ENCODE measurements at regions not wholly inside any gene's neighbourhood (a gene's known extent, or its start where the extent isn't known, plus 50 kb on each side); places are given as distances from the start of the nearest gene placed in this dataset.

DNA sequence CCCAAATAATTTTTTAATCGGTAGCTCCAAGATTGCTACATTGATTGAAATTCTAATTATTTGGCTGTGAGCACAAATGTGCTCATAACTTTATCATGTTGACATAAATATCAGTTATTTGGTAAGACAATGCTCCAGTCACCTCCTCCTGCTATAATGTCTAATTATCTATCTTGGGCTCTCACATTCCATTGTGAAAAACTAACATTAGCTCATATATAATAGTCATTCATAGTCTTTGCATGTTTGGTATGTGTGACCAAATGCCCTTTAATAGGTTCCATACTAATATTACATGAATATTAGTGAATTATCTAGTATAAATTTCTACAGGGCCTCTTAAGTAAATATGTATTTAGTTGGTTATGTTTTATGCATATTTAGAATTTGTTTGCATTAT, 185.6 kb upstream of the MCHR2 start:
- DNase-seq (ENCODE audit: low read depth), result no peak

DNA sequence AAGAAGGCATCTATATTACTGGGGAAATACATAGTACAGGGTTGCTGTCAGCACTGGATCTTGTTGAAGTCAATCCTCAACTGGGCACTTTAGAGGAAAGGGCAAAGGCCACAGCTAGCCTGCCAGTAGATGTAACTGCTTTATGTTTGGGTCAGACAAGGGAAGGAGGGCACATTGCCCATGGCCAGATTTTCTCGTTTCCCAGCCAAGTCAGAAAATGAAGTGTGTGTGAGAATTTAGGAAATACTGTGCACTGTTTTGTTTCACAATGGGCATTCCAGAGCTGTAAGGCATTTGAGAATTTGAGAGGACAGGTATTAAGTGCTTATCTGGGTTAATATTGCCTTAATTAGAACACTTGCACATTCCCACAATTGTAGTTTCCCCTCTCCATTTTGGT, 183.9 kb upstream of the MCHR2 start:
- DNase-seq (ENCODE audit: low read depth), result no peak

DNA sequence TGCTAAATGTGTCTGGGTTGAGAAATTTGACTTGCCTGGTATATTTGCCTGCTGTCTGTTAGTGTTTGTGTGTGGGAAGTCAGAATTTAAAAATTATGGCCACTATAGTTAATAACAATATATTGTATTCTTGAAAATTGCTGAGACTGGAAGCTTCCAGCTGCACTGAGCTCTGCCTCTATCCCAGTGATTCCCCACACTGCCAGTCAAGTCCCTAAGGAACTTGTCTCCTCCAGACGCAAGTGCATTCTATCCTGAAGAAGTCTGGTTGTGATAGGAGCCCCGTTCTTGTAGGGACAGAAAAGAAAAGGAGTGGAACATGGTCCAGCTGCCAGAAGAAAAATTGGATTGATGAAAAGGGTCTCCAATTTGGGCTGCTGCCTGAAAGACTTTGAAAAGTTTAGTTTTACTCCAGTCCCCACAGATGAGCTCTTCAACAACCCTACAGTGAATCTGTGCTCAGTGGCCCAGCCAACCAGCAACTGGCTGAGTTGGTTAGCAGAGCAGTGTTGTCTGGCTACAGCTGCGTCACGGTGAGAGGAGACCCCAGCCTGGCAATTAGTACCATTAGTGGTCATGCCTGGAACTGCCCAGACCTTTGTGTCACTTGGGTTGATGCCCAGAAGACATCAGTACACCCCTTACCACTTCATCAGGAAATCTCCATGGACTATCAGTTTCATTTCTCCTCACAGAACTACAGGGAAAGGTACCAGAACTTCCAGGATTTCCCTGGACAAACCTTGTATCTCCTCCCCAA, 183.1 kb upstream of the MCHR2 start:
- DNase-seq (ENCODE audit: low read depth), result no peak

DNA sequence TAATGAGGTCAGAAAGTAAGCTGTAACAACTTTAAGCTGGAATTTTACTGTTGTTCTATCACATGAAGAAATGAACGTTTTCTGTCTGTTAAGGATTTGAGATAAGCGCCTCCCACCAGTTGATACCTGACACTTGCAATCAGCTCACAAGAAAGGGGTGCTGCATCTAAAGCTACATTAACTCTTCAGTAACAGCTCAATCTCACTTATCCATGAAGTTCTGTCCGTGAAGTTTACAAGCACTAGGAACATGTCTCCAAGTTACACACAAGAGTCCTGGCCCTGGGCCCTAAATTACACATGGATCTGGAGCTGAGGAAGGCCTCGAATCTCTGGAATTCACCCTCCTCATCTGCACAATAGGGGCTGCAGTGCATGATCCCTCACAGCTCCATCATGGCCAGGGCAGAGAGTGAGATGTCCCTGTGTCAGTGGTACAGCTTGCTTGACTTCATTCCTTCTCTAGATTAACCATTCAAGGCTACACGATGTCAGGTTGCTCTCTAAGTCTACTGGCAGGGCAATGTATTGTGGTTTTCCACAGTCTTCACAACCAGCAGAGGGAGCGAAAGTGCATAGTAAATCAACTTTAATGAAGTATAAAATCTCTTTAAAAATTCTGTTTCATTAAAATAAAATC, 182.4 kb upstream of the MCHR2 start:
- DNase-seq (ENCODE audit: low read depth), result no peak

DNA sequence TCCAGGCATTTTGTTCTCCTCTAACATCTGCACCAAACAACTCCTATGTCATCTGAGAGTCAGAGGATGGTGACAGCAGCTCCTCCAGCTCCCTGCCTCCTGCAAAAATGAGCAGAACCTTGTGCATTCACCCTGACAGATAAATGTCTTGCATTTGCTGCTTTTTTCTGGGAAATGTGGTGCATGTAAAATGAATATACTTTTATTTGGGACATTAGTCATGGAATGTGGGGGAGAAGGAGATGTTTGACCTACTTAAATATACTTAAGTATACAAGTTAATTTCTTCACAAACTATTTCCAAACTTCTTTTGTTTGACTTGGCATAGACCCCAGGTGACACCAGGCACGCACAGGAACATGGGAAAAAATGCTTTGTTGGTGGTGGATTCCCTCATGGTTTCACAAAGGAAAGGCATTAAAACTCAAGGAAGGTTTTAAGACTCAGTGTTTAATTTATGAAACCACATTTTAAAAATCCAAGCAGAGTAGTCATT, 181.8 kb upstream of the MCHR2 start:
- DNase-seq (ENCODE audit: low read depth), result no peak

DNA sequence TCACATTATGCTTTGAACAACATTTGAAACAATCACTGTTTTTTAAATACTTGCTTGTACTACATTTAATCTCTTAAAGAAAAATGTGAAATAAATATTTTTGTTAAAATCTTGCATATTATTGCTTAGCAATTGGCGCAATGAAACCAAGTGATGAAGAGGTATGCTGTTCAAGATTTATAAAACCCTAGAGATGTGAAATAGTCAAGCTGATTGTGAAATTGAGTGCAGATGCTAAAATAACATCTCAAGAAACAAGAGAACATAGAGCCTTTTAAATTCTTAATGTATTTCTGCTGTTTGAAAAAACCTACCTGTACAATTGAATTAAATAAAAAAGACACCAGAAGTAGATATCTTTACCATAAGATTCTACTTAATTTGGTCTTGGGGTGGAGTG, 179.2 kb upstream of the MCHR2 start:
- DNase-seq (ENCODE audit: low read depth), result no peak

DNA sequence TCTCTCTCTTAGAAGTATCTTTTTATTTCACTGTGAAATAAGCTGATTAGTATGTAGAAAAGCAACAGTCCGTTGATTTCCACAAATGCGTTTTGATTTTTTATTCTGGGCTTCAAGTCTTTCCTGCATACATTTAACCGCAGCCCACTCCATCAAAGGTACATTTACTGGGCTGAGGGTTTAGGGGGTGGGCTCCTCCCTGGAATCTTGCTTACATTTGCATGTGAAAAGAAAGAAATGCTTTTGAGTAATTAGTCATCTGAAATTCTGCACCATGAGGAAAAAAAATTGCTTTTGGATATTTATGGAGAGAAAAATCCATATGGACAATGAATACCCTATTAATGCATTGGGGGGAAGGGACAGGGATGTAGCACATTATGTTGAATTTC, 178.3 kb upstream of the MCHR2 start:
- DNase-seq (ENCODE audit: low read depth), result no peak

DNA sequence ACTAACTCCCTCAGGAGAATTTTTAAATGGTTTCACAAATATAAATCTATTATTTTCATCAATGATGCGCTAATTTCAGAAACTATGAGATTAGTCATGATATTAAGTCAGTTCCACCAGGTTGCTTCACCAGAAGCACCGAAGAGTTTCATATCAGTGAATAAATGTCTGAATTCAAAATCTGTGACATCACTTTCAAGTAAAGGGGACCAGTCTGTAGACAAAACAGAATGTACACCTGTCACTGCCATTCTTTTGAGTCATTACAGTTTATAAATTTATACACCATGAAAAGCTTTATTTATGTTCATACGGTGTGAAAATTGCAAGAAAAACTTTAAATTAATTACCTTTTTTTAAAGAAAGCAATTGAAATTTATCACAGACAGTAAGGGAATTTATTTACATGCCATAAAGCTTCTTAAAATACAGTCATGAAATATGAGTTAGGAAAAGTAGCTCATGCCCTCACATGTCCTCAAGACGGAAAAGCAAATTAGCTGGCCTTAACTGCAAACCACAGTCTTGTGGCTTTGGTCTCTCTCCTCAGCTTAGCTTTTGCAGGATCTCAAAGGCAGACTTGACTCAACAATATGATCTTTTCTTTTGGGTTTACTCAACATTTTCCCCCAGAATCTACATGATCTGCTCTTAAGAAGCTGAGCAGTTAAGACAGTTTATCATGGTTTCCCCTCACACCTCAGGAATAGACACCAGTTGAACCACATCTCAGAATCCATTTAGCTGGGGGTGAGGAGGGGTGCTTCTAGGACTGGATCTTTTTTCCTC, 177.7 kb upstream of the MCHR2 start:
- DNase-seq (ENCODE audit: low read depth), result no peak

DNA sequence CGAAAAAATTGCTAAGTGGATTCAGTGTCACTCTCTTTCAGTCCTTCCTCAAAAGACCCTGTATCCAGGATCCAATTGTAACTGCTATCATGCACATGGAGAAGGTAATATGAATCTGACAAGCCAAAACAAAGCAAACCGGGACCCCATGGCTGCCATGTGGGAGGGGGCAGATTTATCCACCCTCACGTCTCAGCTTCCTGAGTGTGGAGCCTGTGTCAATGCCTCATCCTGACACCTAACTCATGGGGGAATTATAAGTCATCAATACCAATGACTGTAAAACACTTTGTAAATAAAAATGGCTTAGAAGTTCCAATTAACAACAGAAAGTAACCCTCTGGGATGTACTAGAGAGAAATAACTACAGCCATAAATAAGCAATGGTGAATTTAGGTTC, 174.1 kb upstream of the MCHR2 start:
- DNase-seq (ENCODE audit: low read depth), result no peak

DNA sequence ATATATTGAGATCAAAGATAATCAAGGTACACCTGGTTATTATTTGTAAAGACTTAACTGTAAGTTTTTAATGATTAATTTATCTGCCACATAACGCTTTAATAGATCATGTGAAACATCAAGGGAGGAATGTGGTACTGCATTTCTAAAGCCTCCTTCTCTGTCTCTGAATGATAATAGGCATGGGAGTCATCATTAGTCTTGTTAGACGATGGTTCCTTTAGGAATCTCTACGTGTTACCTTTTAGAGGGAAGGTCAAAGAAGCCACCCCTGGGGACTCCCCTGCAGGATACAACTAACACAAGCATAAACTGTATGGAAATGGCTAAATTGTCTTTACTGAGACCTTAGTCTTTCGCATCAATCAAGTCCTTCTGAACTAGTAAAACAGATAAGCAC, 173.6 kb upstream of the MCHR2 start:
- no peak for DNase-seq (ENCODE audit: low read depth)

DNA sequence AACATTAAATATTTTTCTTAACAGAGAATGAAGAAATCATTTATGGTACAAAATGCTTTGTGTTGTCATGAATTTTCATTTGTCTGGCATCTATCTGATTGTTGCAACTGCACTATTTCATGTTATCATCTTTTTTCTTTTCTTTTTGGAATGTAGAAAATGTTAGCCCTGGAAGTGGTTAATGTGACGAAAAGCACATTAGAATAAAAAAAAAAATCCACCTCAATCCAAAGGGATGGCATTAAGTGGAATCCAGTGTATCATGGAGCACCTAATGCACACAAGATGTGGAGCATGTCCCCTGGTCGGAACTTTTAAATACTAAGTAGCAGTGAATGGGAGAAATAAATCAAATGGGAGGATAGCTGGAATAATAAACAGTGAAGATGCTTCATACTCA, 172.9 kb upstream of the MCHR2 start:
- no peak for DNase-seq (ENCODE audit: low read depth)

DNA sequence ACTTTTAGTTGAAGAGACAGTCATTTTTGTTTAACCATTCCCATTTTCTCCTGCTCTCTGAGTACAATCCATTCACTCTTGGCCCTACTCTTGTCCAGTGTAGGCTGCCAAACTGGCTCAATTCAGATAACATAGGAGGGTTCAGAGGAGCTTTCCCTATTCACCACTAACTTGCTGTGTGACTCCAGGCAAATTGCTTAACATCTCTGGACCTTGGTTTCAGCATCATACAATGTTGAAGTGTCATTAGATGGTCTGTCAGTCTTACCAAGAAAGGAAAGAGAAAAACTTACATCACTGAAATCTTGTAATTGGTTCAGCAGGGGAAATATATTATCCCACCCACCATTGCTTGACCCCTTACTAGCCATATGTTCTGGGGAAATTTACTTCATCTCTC, 171.4 kb upstream of the MCHR2 start:
- no peak for DNase-seq (ENCODE audit: low read depth)

DNA sequence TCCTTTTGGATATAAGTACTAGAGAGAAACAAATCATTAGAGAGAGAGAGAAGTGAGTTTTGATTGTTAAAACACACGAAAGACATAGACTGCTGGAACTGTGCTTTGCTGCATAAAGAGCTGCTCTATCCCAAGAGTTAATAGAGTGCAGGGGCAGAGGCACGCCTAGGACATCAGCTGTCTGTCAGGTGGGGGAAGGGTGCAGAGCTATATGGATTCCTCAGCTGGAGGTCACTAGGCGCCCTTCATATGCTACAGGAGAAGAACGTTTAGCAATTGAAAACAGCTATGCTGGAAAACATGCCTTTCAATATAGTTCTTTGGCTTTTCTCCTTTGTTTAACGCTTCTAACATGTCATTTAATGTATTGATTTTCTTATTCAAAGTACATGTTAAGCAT, 169.0 kb upstream of the MCHR2 start:
- no peak for DNase-seq (ENCODE audit: low read depth)

DNA sequence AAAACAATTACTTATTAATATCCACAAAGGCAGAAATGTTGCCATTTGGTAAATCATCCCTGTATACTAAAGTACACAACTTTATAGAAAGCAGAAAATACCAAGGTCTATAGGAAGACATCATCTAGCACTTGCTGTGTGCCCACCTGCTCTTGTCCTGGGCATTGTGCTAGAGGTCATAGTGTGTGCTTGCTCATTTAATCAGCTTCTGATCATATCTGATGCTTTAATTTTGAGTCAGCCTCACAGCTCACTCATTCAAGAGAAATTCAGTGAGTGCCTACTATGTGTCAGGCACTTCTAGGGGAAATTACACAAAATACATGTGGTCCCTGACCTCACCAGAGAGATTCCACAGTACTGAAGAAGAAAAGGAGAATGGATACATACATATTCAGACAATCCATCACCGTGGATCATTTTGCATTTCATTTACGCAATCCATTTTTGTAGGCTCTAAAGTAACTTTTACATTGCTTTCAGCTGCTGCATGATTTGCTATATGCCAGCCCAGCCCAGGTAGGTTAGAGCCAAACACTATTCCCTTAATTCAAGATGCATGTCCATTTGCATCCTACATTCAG, 167.9 kb upstream of the MCHR2 start:
- no peak for DNase-seq (ENCODE audit: low read depth)

DNA sequence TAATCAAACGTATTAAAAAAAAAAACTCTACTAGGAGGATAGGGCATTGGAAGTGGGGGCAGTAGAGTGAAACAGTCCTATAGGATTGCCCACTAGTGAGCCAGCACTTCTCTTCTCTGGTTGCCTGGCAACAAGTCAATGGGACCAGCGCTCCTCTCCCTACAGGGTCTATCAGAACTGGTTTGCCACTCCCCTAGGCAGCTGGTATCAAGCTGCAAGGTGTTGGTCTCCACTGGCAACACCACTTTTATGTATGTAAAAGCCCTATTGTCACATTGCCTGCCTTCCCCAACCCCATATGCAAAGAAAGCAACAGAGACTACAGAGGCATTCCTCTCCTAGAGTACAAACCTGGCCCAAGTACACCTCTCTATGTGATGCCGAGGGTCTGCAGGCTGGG, 166.9 kb upstream of the MCHR2 start:
- no peak for DNase-seq (ENCODE audit: low read depth)

DNA sequence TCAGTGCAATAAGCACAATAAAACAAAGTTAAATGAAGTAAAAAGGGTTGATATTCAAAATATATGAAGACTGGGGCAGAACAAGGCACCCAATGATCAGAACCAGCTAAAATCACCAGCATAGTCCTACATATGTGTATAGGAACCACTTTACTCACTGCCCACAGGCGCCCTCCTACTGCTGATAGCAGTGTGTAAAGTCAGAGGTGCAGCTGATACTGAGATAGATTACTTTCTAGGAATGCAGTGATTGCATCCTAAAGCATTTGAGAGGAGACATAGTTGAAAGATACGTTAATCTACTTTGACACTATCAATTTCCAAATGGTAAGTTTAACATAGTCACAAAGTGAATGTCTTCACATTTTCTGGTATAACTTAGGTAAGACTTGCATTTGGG, 161.1 kb upstream of the MCHR2 start:
- no peak for DNase-seq (ENCODE audit: low read depth)

DNA sequence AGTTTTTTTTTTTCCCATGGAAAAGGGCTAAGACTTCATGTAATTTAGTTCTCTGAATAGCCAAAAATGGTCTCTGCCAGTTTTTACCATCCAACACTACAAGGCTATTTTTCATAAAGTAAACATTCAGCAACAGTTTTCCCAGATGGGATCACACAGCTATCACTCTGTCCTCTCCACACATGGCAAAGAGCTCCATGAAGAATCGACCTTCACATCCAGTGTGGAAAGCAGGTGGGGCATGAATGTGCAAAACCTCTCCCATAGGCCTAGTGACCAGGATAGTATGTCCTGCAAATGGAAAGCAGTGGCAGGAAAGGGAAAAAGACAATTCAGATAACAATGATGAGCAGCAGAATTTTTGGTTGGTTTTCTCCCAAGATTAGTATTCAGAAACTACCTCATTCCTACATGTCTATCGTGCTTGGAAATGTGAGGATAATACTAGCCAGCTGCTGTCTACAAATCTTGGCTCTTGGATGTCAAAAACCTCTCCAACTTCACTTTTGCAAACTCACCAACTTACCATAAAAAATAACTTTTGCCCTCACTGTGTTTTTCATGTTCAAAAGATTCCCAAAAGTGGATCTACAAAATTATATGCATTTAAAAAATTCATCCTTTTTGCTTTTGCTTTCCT, 159.7 kb upstream of the MCHR2 start:
- DNase-seq (ENCODE audit: low read depth), result no peak

DNA sequence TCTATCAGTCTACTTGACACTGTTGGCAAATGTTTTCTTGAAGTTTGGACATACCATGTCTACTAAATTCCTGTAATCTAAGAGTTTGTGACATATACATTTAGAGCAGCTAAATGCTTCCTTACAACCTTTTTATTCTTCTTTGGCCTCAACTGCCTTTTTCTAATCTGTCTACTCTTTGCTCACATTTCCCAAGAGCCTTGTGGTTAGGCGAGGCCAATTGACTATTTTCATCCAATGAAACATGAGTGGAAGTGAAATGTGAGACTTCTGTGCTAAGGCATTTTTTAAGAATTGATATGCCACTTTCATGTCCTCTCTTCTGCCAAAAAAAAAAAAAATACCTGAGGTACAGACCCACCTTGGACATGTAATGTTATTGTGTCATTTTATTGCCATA, 158.2 kb upstream of the MCHR2 start:
- no peak for DNase-seq (ENCODE audit: low read depth)

DNA sequence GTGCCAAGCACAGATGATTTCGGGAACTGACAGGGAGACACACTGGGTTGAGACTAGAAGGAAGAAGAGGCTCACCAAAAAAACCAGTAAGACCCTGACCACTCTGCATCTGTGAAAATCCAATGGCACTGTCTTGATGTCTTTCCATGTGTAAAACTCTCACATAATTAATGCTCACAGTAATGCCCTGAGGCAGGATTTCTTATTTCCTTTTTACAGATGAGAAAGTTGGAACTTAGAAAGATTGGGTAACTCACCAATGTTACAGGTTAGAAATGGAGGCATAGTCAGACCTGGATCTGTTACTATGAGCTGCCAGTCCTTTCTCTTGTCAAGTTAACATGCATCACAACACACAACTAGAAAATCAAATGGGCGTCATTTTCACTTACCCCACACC, 151.0 kb upstream of the MCHR2 start:
- no peak for DNase-seq (ENCODE audit: low read depth)

DNA sequence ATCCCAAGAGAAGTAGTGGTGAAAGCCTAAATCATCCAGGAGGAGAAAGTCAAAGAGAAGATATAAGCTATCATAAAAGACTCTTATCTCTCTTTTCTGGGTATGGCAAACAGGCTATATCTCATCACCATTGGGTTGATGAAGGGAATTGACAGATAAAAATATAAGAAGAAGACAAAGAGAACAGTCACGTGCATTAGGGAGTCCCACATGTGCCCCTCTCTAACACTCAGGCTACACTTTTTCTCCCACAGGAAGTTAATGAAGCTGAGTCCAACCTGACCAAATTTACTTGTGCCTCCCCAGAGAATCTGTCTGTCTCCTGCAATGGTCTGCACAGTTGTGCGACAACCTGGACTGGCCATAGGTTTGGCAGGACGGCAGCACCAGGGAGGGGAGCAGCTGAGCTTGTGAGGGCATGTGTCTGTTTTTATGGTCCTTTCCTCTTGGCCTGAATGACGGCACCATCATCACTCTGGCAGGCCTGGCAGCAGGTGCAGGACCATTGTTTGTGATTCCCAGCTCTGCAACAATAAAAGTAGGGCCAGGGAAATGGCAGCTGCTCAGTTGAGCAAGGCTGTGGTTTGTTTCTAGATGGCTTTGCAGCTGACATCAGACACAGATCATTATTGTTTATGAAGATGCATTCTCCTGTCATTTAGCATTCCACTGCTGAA, 144.5 kb upstream of the MCHR2 start:
- DNase-seq (ENCODE audit: low read depth), result no peak

DNA sequence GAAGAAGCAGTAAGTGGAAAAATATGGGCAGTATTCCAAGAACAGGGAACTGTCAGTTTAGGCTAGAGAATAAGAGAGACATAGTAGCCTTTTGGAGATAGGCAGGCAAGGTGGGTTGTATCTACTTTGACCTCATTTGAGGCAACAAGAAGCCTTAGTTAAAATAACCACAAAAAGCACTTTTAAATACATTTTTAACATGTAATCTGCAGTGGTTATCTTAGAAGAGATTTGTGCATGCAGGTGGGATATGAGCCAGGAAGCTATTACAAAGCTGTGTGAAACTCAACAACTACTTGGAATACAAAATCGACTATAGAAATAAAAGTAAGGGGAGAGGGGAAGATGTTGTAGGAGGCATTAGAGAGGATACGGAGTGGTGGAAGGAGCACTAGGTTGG, 143.7 kb upstream of the MCHR2 start:
- no peak for DNase-seq (ENCODE audit: low read depth)

DNA sequence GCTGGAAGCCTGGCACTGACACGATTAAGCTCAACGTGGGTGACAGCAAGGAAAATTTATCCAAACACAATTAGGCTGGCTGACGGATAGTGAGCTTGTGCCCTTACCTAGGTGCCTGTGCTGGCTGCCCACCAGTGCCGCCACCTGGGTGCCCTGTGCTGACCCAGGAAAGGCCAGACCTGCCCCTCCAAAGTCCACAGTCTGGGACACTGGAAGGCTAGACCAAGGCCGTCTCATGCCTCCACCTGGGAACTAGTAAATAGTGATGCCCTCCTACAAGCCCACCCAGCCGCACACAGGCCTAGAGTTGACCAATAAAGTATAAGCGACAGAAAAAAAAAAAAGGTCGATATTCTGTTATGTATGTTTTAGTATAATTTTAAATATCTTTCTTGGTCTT, 142.6 kb upstream of the MCHR2 start:
- no peak for DNase-seq (ENCODE audit: low read depth)

Measured in T-helper 22 cell (primary cell).